ENCODE measurements at regions not wholly inside any gene's neighbourhood (a gene's known extent, or its start where the extent isn't known, plus 50 kb on each side); places are given as distances from the start of the nearest gene placed in this dataset.

- TF ChIP-seq CTCF (IDR thresholded peaks at IDR 0.05) (no peak), POLR2A (IDR thresholded peaks at IDR 0.05) (no peak)
- no peak overlapping the region for H3K4me3 ChIP-seq
- H3K36me3 ChIP-seq (replicated peaks in 1 of 2): no peaks in the 10 kb centered on the region
- H3K27me3 ChIP-seq: no peaks in the 10 kb centered on the region
- no peaks in the 10 kb centered on the region for H3K4me1 ChIP-seq (replicated peaks in 1 of 2)
- H3K9me3 ChIP-seq (replicated peaks in 1 of 3): no peaks in the 10 kb centered on the region
- DNase-seq: no peak
- whole genome bisulfite sequencing, 4 donors: 49 to 92% (median 85%) methylated on average over 1 of the region's 1 CpG
- intact Hi-C loops (cut with DNase I): no loop called here
- no peak overlapping the region for H3K27ac ChIP-seq
Measured at GRCh38 chr13:84542348-84542747, 660.1 kb upstream of the SLITRK1 start.

GRCh38 chr13:84536906-84537305 is 654.6 kb upstream of the SLITRK1 start:
- Histone ChIP-seq H3K9me3 (replicated peaks in 1 of 3) (no peaks in the 10 kb centered on the region), H3K4me1 (replicated peaks in 1 of 2) (no peaks in the 10 kb centered on the region), H3K27ac (no peak overlapping the region), H3K36me3 (replicated peaks in 1 of 2) (no peaks in the 10 kb centered on the region), H3K4me3 (no peak overlapping the region), H3K27me3 (no peaks in the 10 kb centered on the region)
- intact Hi-C loops (cut with DNase I): no loop called here
- 42 to 57% (median 47%) methylated on average over 2 of the region's 2 CpGs for WGBS, 4 donors
- no peak for TF ChIP-seq POLR2A (IDR thresholded peaks at IDR 0.05)
- TF ChIP-seq CTCF (IDR thresholded peaks at IDR 0.05): no peak
- no peak for DNase-seq

GRCh38 chr13:84528408-84529070 is 646.3 kb upstream of the SLITRK1 start:
- H3K27me3 ChIP-seq: no peaks in the 10 kb centered on the region
- no peak overlapping the region for H3K4me3 ChIP-seq
- intact Hi-C loops (cut with DNase I): no loop called here
- no peak overlapping the region for H3K27ac ChIP-seq
- no peaks in the 10 kb centered on the region for H3K36me3 ChIP-seq (replicated peaks in 1 of 2)
- H3K9me3 ChIP-seq (replicated peaks in 1 of 3): no peaks in the 10 kb centered on the region
- DNase-seq: no peak
- TF ChIP-seq CTCF (IDR thresholded peaks at IDR 0.05) (no peak), POLR2A (IDR thresholded peaks at IDR 0.05) (no peak)
- no peaks in the 10 kb centered on the region for H3K4me1 ChIP-seq (replicated peaks in 1 of 2)
- WGBS, 4 donors: 68 to 91% (median 86%) methylated on average over 2 to 3 of the region's 3 CpGs

GRCh38 chr13:84525865-84526264 is 643.6 kb upstream of the SLITRK1 start:
- DNase-seq: no peak
- Histone ChIP-seq H3K27me3 (no peaks in the 10 kb centered on the region), H3K36me3 (replicated peaks in 1 of 2) (no peaks in the 10 kb centered on the region), H3K4me1 (replicated peaks in 1 of 2) (no peaks in the 10 kb centered on the region), H3K4me3 (no peak overlapping the region), H3K27ac (no peak overlapping the region), H3K9me3 (replicated peaks in 1 of 3) (no peaks in the 10 kb centered on the region)
- intact Hi-C loops (cut with DNase I): no loop called here
- TF ChIP-seq CTCF (IDR thresholded peaks at IDR 0.05) (no peak), POLR2A (IDR thresholded peaks at IDR 0.05) (no peak)

Measured in adrenal gland (tissue), 9 donors.